HCT116 (cell line): ENCODE measurements at regions not wholly inside any gene's neighbourhood (a gene's known extent, or its start where the extent isn't known, plus 50 kb on each side); places are given as distances from the start of the nearest gene placed in this dataset.

Source experiments
- ATAC-seq: fragments of 200-7000 bp; cut with Tn5 transposase; 2 replicates; pipeline ENCODE4 v1.9.1; 2020; ENCODE audit warnings: mild to moderate bottlenecking, moderate library complexity
- BruUV-seq: library from RNA; stranded (reverse); fragments of 400-500 nt; replicated peaks from 2 replicates; lab custom pipeline; 2021; lab: Mats Ljungman, UMichigan
- CTCF ChIA-PET: fragments of 300-600 bp; sonication (Branson Sonifier 250); formaldehyde crosslinking; loops from one replicate; lab custom pipeline; 2021; ENCODE audit warnings: antibody characterized with exemption; lab: Charles Lee
- POLR2A ChIA-PET: fragments of 300-600, 350-600 bp; sonication (Branson Sonifier 250); formaldehyde crosslinking; loops from one replicate; lab custom pipeline; 2021; ENCODE audit warnings: antibody characterized with exemption; lab: Charles Lee
- RAD21 ChIA-PET, 2 experiments: fragments of 300-600 bp; sonication (Branson Sonifier 250); formaldehyde crosslinking; loops; one replicate each; lab custom pipeline; 2023; ENCODE audit warnings: low total read pairs in 2 of 2; ENCODE audit not compliant: uncharacterized antibody in 2 of 2, unreplicated experiment in 2 of 2, low non-redundant PET in 1 of 2; lab: Charles Lee
- DNase-seq: peaks from one replicate; pipeline ENCODE4 v3.0.0-alpha.2; 2010; ENCODE audit warnings: low read depth, low spot score
- H2AFZ ChIP-seq: fragments of 200-600 bp; shearing (Covaris generic), sonication (generic); 2 replicates; pipeline ENCODE4 v1.6.1; 2017; ENCODE audit warnings: low read depth, mixed run types, mixed read lengths, antibody characterized with exemption, low read length; ENCODE audit not compliant: poor library complexity, severe bottlenecking
- H3K27ac ChIP-seq: 2 replicates; pipeline ENCODE4 v1.5.1; 2012; ENCODE audit warnings: low read depth, low read length
- H3K27me3 ChIP-seq: fragments of 200-600 bp; sonication (generic); 2 replicates; pipeline ENCODE4 v1.6.1; 2016; ENCODE audit warnings: mixed run types, low read length, mixed read lengths; ENCODE audit not compliant: insufficient read depth
- H3K36me3 ChIP-seq, 2 experiments: fragments of 200-500 bp in 1 of 2; fragments of 200-600 bp in 1 of 2; sonication (Bioruptor generic) in 1 of 2; sonication (generic) in 1 of 2; 2 replicates each; pipeline versions ENCODE4 v1.5.1 to v1.6.1; 2014 to 2016; ENCODE audit warnings: low read length in 2 of 2, inconsistent platforms in 1 of 2, mixed read lengths in 1 of 2, mixed run types in 1 of 2; ENCODE audit not compliant: insufficient read depth in 2 of 2, control insufficient read depth in 1 of 2
- H3K4me1 ChIP-seq, 2 experiments: fragments of 200-600 bp in 1 of 2; sonication (generic) in 1 of 2; 2 replicates each; pipeline versions ENCODE4 v1.5.1 to v1.6.1; 2012 to 2017; ENCODE audit warnings: low read length in 2 of 2, inconsistent platforms in 1 of 2, mild to moderate bottlenecking in 1 of 2, mixed read lengths in 1 of 2, mixed run types in 1 of 2, moderate library complexity in 1 of 2; ENCODE audit not compliant: insufficient read depth in 2 of 2, control insufficient read depth in 1 of 2
- H3K4me2 ChIP-seq: fragments of 200-600 bp; sonication (generic); 2 replicates; pipeline ENCODE4 v1.6.1; 2017; ENCODE audit warnings: mixed run types, low read length, mixed read lengths
- H3K4me3 ChIP-seq, 2 experiments: fragments of 200-600 bp in 1 of 2; sonication (generic) in 1 of 2; replicated peaks in 1 of 2; 2 replicates each; pipeline ENCODE4 v1.5.1; 2011 to 2016; ENCODE audit warnings: low read length in 2 of 2, control low read depth in 1 of 2, low read depth in 1 of 2, mild to moderate bottlenecking in 1 of 2, mixed read lengths in 1 of 2, mixed run types in 1 of 2
- H3K79me2 ChIP-seq: fragments of 200-600 bp; sonication (generic); 2 replicates; pipeline ENCODE4 v1.6.1; 2017; ENCODE audit warnings: mild to moderate bottlenecking, mixed run types, low read length, moderate library complexity, mixed read lengths; ENCODE audit not compliant: insufficient read depth
- H3K9ac ChIP-seq: fragments of 200-600 bp; sonication (generic); 2 replicates; pipeline ENCODE4 v1.6.1; 2016; ENCODE audit warnings: low read length, mixed read lengths
- H3K9me2 ChIP-seq: fragments of 200-600 bp; sonication (generic), shearing (Covaris generic); 2 replicates; pipeline ENCODE4 v1.6.1; 2017; ENCODE audit warnings: mixed run types, mild to moderate bottlenecking, moderate library complexity; ENCODE audit not compliant: insufficient read depth
- H3K9me3 ChIP-seq, 2 experiments: fragments of 200-500 bp in 1 of 2; fragments of 200-600 bp in 1 of 2; sonication (Bioruptor generic) in 1 of 2; sonication (generic) in 1 of 2; 2 replicates each; pipeline ENCODE4 v1.6.1; 2014 to 2017; ENCODE audit warnings: low read length in 2 of 2, mixed read lengths in 2 of 2, inconsistent platforms in 1 of 2, low read depth in 1 of 2, mild to moderate bottlenecking in 1 of 2, mixed run types in 1 of 2, moderate library complexity in 1 of 2; ENCODE audit not compliant: control insufficient read depth in 1 of 2, insufficient read depth in 1 of 2
- H4K20me1 ChIP-seq: fragments of 200-600 bp; sonication (generic), shearing (Covaris generic); 2 replicates; pipeline ENCODE4 v1.6.1; 2017; ENCODE audit warnings: mixed run types, mild to moderate bottlenecking, moderate library complexity; ENCODE audit not compliant: insufficient read depth
- CBX3 ChIP-seq: IDR thresholded peaks from 2 replicates; pipeline ENCODE4 v1.6.1; 2012; ENCODE audit warnings: low read depth
- CEBPB ChIP-seq: IDR thresholded peaks from 2 replicates; pipeline ENCODE4 v1.6.1; 2012; ENCODE audit warnings: low read depth
- EGR1 ChIP-seq: IDR thresholded peaks from 2 replicates; pipeline ENCODE4 v1.6.1; 2012; ENCODE audit warnings: low read depth
- ELF1 ChIP-seq: IDR thresholded peaks from 2 replicates; pipeline ENCODE4 v1.6.1; 2012; ENCODE audit warnings: low read depth, borderline replicate concordance
- FOSL1 ChIP-seq: IDR thresholded peaks from 2 replicates; pipeline ENCODE4 v1.6.1; 2012; ENCODE audit warnings: low read depth
- JUND ChIP-seq: IDR thresholded peaks from 2 replicates; pipeline ENCODE4 v1.6.1; 2012
- POLR2AphosphoS5 ChIP-seq: IDR thresholded peaks from 2 replicates; pipeline ENCODE4 v1.6.1; 2011; ENCODE audit warnings: mild to moderate bottlenecking, low read depth, low read length, moderate library complexity
- SIN3A ChIP-seq: IDR thresholded peaks from 2 replicates; pipeline ENCODE4 v1.6.1; 2012; ENCODE audit warnings: low read depth
- SP1 ChIP-seq: IDR thresholded peaks from 2 replicates; pipeline ENCODE4 v1.6.1; 2012; ENCODE audit warnings: low read depth
- SRF ChIP-seq: IDR thresholded peaks from 2 replicates; pipeline ENCODE4 v1.6.1; 2012; ENCODE audit warnings: low read depth
- YY1 ChIP-seq: IDR thresholded peaks from 2 replicates; pipeline ENCODE4 v1.6.1; 2011; ENCODE audit warnings: low read length, low read depth, moderate library complexity, mild to moderate bottlenecking; ENCODE audit not compliant: insufficient replicate concordance; ENCODE audit errors: extremely low read depth
- intact Hi-C: fragments of 100-400 bp; cut with micrococcal nuclease; formaldehyde crosslinking; loops from 2 replicates; pipeline ENCODE4 v1.10.0; 2022
- TF ChIP-seq, protein P1 (sequence below), 3 experiments: fragments of 200-600 bp in 1 of 3; sonication (generic) in 1 of 3; IDR thresholded peaks in 2 of 3; conservative IDR thresholded peaks in 1 of 3; 2 replicates each; pipeline ENCODE4 v1.5.1; 2012 to 2017; ENCODE audit warnings: low read depth in 2 of 3, low read length in 2 of 3, antibody characterized with exemption in 1 of 3, borderline replicate concordance in 1 of 3, control low read depth in 1 of 3, mild to moderate bottlenecking in 1 of 3, mixed read lengths in 1 of 3, mixed run types in 1 of 3, moderate library complexity in 1 of 3; ENCODE audit not compliant: insufficient read depth in 1 of 3
- TF ChIP-seq, protein P2 (sequence below): IDR thresholded peaks from 2 replicates; pipeline ENCODE4 v1.6.1; 2012; ENCODE audit warnings: low read depth
- TF ChIP-seq, protein P3 (sequence below): IDR thresholded peaks from 2 replicates; pipeline ENCODE4 v1.6.1; 2012
- TF ChIP-seq, protein P4 (sequence below): IDR thresholded peaks from 2 replicates; pipeline ENCODE4 v1.6.1; 2011; ENCODE audit warnings: mild to moderate bottlenecking, low read length, moderate library complexity; ENCODE audit not compliant: insufficient replicate concordance; ENCODE audit errors: extremely low read depth

DNA sequence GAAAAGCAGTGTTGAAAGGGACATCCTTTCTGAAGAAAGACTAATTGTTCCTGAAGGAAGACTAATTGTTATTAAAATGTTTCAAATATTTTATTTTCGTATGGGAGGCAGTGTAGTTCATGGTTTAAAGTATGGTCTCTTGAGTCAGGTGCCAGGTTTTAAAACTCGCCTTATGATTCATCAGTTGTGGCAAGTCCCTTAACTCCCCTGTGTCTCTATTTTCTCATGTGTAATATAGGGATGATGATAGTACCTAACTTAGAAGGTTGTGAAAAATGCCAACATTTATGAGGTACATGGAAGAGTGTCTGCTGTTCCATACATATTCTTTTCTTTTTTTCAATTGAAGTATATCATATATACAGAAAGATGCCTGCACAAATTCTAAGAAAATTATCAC lies 414.2 kb upstream of the DIPK2B start:
- Histone ChIP-seq H3K4me3 (no peak overlapping the region), H3K79me2 (no peaks in the 10 kb centered on the region), H2AFZ (no peak overlapping the region), H3K27me3 (no peaks in the 10 kb centered on the region), H3K4me2 (no peak overlapping the region), H3K36me3 (no peaks in the 10 kb centered on the region), H3K9me2 (no peaks in the 10 kb centered on the region), H3K27ac (no peak overlapping the region), H3K9ac (no peak overlapping the region), H3K9me3 (no peaks in the 10 kb centered on the region), H3K4me1 (no peaks in the 10 kb centered on the region), H4K20me1 (no peaks in the 10 kb centered on the region)
- intact Hi-C loops = no loop called here
- RAD21 ChIA-PET = no interaction called here
- ATAC-seq (no peak), DNase-seq (no peak)
- TF ChIP-seq SIN3A = no peak
- no peak for TF ChIP-seq SP1
- no peak for TF ChIP-seq YY1
- TF ChIP-seq, protein P1, sequence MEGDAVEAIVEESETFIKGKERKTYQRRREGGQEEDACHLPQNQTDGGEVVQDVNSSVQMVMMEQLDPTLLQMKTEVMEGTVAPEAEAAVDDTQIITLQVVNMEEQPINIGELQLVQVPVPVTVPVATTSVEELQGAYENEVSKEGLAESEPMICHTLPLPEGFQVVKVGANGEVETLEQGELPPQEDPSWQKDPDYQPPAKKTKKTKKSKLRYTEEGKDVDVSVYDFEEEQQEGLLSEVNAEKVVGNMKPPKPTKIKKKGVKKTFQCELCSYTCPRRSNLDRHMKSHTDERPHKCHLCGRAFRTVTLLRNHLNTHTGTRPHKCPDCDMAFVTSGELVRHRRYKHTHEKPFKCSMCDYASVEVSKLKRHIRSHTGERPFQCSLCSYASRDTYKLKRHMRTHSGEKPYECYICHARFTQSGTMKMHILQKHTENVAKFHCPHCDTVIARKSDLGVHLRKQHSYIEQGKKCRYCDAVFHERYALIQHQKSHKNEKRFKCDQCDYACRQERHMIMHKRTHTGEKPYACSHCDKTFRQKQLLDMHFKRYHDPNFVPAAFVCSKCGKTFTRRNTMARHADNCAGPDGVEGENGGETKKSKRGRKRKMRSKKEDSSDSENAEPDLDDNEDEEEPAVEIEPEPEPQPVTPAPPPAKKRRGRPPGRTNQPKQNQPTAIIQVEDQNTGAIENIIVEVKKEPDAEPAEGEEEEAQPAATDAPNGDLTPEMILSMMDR (IDR thresholded peaks at IDR 0.05 in 2 of 3, conservative IDR thresholded peaks at IDR 0.05 in 1 of 3; ENCODE audit: borderline replicate concordance in 1 of 3, insufficient read depth in 1 of 3, low read depth in 2 of 3, low read length in 2 of 3) = no peak
- no peak for TF ChIP-seq JUND
- POLR2A ChIA-PET = no interaction called here
- no TSS peak for BruUV-seq
- CTCF ChIA-PET = no interaction called here

DNA sequence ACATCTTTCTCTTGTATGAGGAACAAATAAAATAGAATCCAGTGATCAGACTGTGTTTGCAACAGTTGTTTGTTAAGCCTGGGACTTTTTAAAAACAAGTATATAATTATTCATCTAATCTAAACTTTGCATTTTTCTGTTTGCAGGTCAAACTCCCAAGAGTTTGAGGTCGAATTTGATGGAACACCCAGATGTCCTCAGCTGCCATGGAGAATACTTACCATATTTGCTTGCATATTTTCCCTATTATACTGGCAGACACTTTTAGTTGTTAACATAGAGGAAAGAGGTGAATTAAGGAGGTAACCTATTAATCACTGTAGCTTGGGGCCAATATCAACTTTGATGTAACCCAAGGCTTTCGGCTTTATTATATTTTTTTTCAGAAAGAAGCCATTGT lies 401.5 kb upstream of the DIPK2B start:
- RAD21 ChIA-PET = no interaction called here
- no TSS peak for BruUV-seq
- CTCF ChIA-PET = no interaction called here
- TF ChIP-seq SIN3A (no peak), FOSL1 (no peak), CEBPB (no peak), SRF (no peak), ELF1 (no peak), EGR1 (no peak), CBX3 (no peak), POLR2AphosphoS5 (no peak)
- TF ChIP-seq, protein P2, sequence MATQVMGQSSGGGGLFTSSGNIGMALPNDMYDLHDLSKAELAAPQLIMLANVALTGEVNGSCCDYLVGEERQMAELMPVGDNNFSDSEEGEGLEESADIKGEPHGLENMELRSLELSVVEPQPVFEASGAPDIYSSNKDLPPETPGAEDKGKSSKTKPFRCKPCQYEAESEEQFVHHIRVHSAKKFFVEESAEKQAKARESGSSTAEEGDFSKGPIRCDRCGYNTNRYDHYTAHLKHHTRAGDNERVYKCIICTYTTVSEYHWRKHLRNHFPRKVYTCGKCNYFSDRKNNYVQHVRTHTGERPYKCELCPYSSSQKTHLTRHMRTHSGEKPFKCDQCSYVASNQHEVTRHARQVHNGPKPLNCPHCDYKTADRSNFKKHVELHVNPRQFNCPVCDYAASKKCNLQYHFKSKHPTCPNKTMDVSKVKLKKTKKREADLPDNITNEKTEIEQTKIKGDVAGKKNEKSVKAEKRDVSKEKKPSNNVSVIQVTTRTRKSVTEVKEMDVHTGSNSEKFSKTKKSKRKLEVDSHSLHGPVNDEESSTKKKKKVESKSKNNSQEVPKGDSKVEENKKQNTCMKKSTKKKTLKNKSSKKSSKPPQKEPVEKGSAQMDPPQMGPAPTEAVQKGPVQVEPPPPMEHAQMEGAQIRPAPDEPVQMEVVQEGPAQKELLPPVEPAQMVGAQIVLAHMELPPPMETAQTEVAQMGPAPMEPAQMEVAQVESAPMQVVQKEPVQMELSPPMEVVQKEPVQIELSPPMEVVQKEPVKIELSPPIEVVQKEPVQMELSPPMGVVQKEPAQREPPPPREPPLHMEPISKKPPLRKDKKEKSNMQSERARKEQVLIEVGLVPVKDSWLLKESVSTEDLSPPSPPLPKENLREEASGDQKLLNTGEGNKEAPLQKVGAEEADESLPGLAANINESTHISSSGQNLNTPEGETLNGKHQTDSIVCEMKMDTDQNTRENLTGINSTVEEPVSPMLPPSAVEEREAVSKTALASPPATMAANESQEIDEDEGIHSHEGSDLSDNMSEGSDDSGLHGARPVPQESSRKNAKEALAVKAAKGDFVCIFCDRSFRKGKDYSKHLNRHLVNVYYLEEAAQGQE = no peak
- TF ChIP-seq, protein P3, sequence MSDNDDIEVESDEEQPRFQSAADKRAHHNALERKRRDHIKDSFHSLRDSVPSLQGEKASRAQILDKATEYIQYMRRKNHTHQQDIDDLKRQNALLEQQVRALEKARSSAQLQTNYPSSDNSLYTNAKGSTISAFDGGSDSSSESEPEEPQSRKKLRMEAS = no peak
- TF ChIP-seq, protein P4, sequence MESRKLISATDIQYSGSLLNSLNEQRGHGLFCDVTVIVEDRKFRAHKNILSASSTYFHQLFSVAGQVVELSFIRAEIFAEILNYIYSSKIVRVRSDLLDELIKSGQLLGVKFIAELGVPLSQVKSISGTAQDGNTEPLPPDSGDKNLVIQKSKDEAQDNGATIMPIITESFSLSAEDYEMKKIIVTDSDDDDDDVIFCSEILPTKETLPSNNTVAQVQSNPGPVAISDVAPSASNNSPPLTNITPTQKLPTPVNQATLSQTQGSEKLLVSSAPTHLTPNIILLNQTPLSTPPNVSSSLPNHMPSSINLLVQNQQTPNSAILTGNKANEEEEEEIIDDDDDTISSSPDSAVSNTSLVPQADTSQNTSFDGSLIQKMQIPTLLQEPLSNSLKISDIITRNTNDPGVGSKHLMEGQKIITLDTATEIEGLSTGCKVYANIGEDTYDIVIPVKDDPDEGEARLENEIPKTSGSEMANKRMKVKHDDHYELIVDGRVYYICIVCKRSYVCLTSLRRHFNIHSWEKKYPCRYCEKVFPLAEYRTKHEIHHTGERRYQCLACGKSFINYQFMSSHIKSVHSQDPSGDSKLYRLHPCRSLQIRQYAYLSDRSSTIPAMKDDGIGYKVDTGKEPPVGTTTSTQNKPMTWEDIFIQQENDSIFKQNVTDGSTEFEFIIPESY = no peak

More for the DNA sequence above, 401.5 kb upstream of the DIPK2B start:
- Histone ChIP-seq H3K79me2 (no peaks in the 10 kb centered on the region), H3K9ac (no peak overlapping the region), H3K9me2 (no peaks in the 10 kb centered on the region), H3K27ac (no peak overlapping the region), H4K20me1 (no peaks in the 10 kb centered on the region), H3K4me3 (no peak overlapping the region), H3K4me1 (no peaks in the 10 kb centered on the region), H3K4me2 (no peak overlapping the region), H3K36me3 (no peaks in the 10 kb centered on the region), H3K9me3 (no peaks in the 10 kb centered on the region), H2AFZ (no peak overlapping the region), H3K27me3 (no peaks in the 10 kb centered on the region)
- DNase-seq (no peak), ATAC-seq (no peak)
- intact Hi-C loops = no loop called here
- POLR2A ChIA-PET = no interaction called here
